CD4-positive, alpha-beta T cell (primary cell): ENCODE measurements at regions not wholly inside any gene's neighbourhood (a gene's known extent, or its start where the extent isn't known, plus 50 kb on each side); places are given as distances from the start of the nearest gene placed in this dataset.

Experiments used
- ATAC-seq: fragments of 200-7000 bp; cut with Tn5 transposase; one replicate; pipeline ENCODE4 v1.10.0; 2022; ENCODE audit warnings: mild to moderate bottlenecking; ENCODE audit not compliant: poor library complexity
- CTCF ChIA-PET: fragments of 350-600 bp; sonication (Branson Sonifier 250); formaldehyde crosslinking; loops from one replicate; lab custom pipeline; 2021; ENCODE audit warnings: antibody characterized with exemption, inconsistent platforms; lab: Charles Lee
- POLR2A ChIA-PET: fragments of 350-600 bp; sonication (Branson Sonifier 250); formaldehyde crosslinking; loops from one replicate; lab custom pipeline; 2021; ENCODE audit warnings: antibody characterized with exemption, inconsistent platforms; lab: Charles Lee
- DNase-seq, 14 experiments: peaks; one replicate each; pipeline ENCODE4 v3.0.0-alpha.2; 2013 to 2020; ENCODE audit warnings: mixed read lengths in 2 of 14
- H3K27ac ChIP-seq, 2 donors: one replicate each; pipeline versions ENCODE4 v1.5.1 to v1.7.0; 2013; ENCODE audit warnings: low read length in 2 of 2, low read depth in 1 of 2, mild to moderate bottlenecking in 1 of 2
- H3K27me3 ChIP-seq, 2 experiments: 1 replicate in 1 of 2; 2 replicates in 1 of 2; pipeline versions ENCODE4 v1.6.1 to v1.7.0; 2013; ENCODE audit warnings: low read length in 2 of 2, control low read depth in 1 of 2, mild to moderate bottlenecking in 1 of 2, moderate library complexity in 1 of 2; ENCODE audit not compliant: insufficient read depth in 2 of 2, control insufficient read depth in 1 of 2
- H3K36me3 ChIP-seq: one replicate; pipeline ENCODE4 v1.6.1; 2013; ENCODE audit warnings: low read length, control low read depth; ENCODE audit not compliant: insufficient read depth
- H3K4me1 ChIP-seq: one replicate; pipeline ENCODE4 v1.6.1; 2013; ENCODE audit warnings: low read length, control low read depth; ENCODE audit not compliant: insufficient read depth
- H3K4me3 ChIP-seq: one replicate; pipeline ENCODE4 v1.5.1; 2013; ENCODE audit warnings: mild to moderate bottlenecking, low read length, moderate library complexity
- H3K9me3 ChIP-seq, 2 experiments: 1 replicate in 1 of 2; 2 replicates in 1 of 2; pipeline versions ENCODE4 v1.6.1 to v1.7.0; 2013; ENCODE audit warnings: low read length in 2 of 2, mild to moderate bottlenecking in 2 of 2, control low read depth in 1 of 2, moderate library complexity in 1 of 2; ENCODE audit not compliant: control insufficient read depth in 1 of 2, insufficient read depth in 1 of 2
- H3K27ac Mint-ChIP-seq: one replicate; pipeline ENCODE4 v1.8.0; 2020; ENCODE audit warnings: mixed read lengths
- H3K27me3 Mint-ChIP-seq: one replicate; pipeline ENCODE4 v1.8.0; 2021; ENCODE audit warnings: mixed read lengths
- H3K36me3 Mint-ChIP-seq: one replicate; pipeline ENCODE4 v1.8.0; 2021; ENCODE audit warnings: low read depth, mixed read lengths
- H3K4me1 Mint-ChIP-seq: one replicate; pipeline ENCODE4 v1.8.0; 2021; ENCODE audit warnings: low read depth, mixed read lengths
- H3K4me3 Mint-ChIP-seq: one replicate; pipeline ENCODE4 v1.8.0; 2020; ENCODE audit warnings: mild to moderate bottlenecking, mixed read lengths
- H3K9me3 Mint-ChIP-seq: one replicate; pipeline ENCODE4 v1.8.0; 2020; ENCODE audit warnings: mixed read lengths
- CTCF ChIP-seq: fragments of 200-600 bp; IDR thresholded peaks from one replicate; pipeline ENCODE4 v1.8.0; 2022; ENCODE audit warnings: antibody characterized with exemption, mild to moderate bottlenecking
- intact Hi-C, 2 experiments: fragments of 100-400 bp; cut with DNase I in 1 of 2; cut with micrococcal nuclease in 1 of 2; formaldehyde crosslinking; loops; one replicate each; pipeline versions ENCODE4 v1.15.1 to v1.9.0; 2023 to 2025; cut with DNase I, micrococcal nuclease

- DNase-seq (no peak), ATAC-seq (no peak)
- Mint-ChIP-seq H3K4me1 (no peaks in the 10 kb centered on the region), H3K4me3 (no peak overlapping the region), H3K27ac (no peak overlapping the region), H3K36me3 (no peaks in the 10 kb centered on the region), H3K27me3 (no peaks in the 10 kb centered on the region), H3K9me3 (peaks cover 14% of the 10 kb centered on the region)
- intact Hi-C loops = no loop called here
- Histone ChIP-seq H3K36me3 (no peaks in the 10 kb centered on the region), H3K9me3 (peaks cover 0 to 3% of the 10 kb centered on the region in 2 experiments), H3K27ac (no peak overlapping the region), H3K27me3 (no peaks in the 10 kb centered on the region), H3K4me1 (no peaks in the 10 kb centered on the region), H3K4me3 (no peak overlapping the region)
- POLR2A ChIA-PET = no interaction called here
- CTCF ChIA-PET = no interaction called here
- TF ChIP-seq CTCF = no peak
Measured at GRCh38 chr1:177377866-177378265, 207.1 kb downstream of the BRINP2 start.

DNA sequence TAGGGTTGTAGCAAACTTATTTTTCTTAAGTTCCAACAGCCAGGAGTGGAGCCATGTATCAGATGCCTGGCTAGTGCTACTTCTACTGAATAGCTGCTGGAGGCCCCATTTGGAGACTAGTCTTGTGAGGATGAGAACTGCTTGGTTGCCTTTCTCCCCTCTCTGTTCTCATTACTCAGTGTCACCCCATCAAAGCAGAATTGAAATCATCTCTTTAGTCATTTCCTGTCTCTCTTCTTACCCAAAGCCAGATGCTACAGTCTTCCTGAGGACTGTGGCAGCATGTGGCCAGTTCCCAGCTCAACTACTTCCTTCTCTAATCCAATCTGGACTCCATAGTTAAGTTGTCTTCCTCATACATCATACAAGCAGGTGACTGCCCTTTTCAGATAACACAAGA lies 197.5 kb downstream of the BRINP2 start:
- Mint-ChIP-seq H3K27me3 (no peaks in the 10 kb centered on the region), H3K27ac (no peak overlapping the region), H3K4me1 (no peaks in the 10 kb centered on the region), H3K36me3 (no peaks in the 10 kb centered on the region), H3K4me3 (no peak overlapping the region), H3K9me3 (no peaks in the 10 kb centered on the region)
- ATAC-seq (no peak), DNase-seq (no peak)
- no peaks in the 10 kb centered on the region for H3K4me1 ChIP-seq
- no peaks in the 10 kb centered on the region for H3K9me3 ChIP-seq
- no peak overlapping the region for H3K4me3 ChIP-seq
- POLR2A ChIA-PET = no interaction called here
- intact Hi-C loops = no loop called here
- H3K27me3 ChIP-seq = no peaks in the 10 kb centered on the region
- no peak overlapping the region for H3K27ac ChIP-seq
- CTCF ChIA-PET = interaction anchor here (0.5 kb wide), 1 partner anchor 459 kb away, joined by 3 read pairs; no protein-coding TSS in a partner anchor
- H3K36me3 ChIP-seq = no peaks in the 10 kb centered on the region
- TF ChIP-seq CTCF = no peak

- no peak overlapping the region for H3K27ac Mint-ChIP-seq
- H3K36me3 Mint-ChIP-seq = no peaks in the 10 kb centered on the region
- H3K4me1 ChIP-seq = no peaks in the 10 kb centered on the region
- H3K27me3 Mint-ChIP-seq = no peaks in the 10 kb centered on the region
- no peak overlapping the region for H3K27ac ChIP-seq
- TF ChIP-seq CTCF = no peak
- no peaks in the 10 kb centered on the region for H3K36me3 ChIP-seq
- intact Hi-C loops = no loop called here
- no peaks in the 10 kb centered on the region for H3K9me3 Mint-ChIP-seq
- H3K4me3 Mint-ChIP-seq = no peak overlapping the region
- no peak overlapping the region for H3K4me3 ChIP-seq
- no peaks in the 10 kb centered on the region for H3K4me1 Mint-ChIP-seq
- ATAC-seq (no peak), DNase-seq (no peak)
- no peaks in the 10 kb centered on the region for H3K9me3 ChIP-seq
- H3K27me3 ChIP-seq = no peaks in the 10 kb centered on the region
- ChIA-PET POLR2A (no interaction called here), CTCF (no interaction called here)
Measured at GRCh38 chr1:177366091-177366490, 195.3 kb downstream of the BRINP2 start.
